ENCODE measurements at regions not wholly inside any gene's neighbourhood (a gene's known extent, or its start where the extent isn't known, plus 50 kb on each side); places are given as distances from the start of the nearest gene placed in this dataset.

- no peak for DNase-seq (ENCODE audit: low read depth in 4 of 4, low spot score in 1 of 4)
Measured at GRCh38 chr6:37556881-37557644, 57.4 kb upstream of the CCDC167 start.

- DNase-seq (ENCODE audit: low read depth in 4 of 4, low spot score in 1 of 4): no peak
Measured at GRCh38 chr6:37555040-37555781, 55.5 kb upstream of the CCDC167 start.

GRCh38 chr6:37554480-37554819, 54.8 kb upstream of the CCDC167 start:
- DNase-seq (ENCODE audit: low read depth in 4 of 4, low spot score in 1 of 4): no peak

- DNase-seq (ENCODE audit: low read depth in 4 of 4, low spot score in 1 of 4): no peak
Measured at GRCh38 chr6:37552267-37552666, 52.6 kb upstream of the CCDC167 start.

GRCh38 chr6:37551867-37552266, 52.2 kb upstream of the CCDC167 start:
- DNase-seq (ENCODE audit: low read depth in 4 of 4, low spot score in 1 of 4): no peak

GRCh38 chr6:37551446-37551845, 51.8 kb upstream of the CCDC167 start:
- no peak for DNase-seq (ENCODE audit: low read depth in 4 of 4, low spot score in 1 of 4)

GRCh38 chr6:37551002-37551401, 51.3 kb upstream of the CCDC167 start:
- DNase-seq (ENCODE audit: low read depth in 4 of 4, low spot score in 1 of 4): no peak

- no peak for DNase-seq (ENCODE audit: low read depth in 4 of 4, low spot score in 1 of 4)
Measured at GRCh38 chr6:37550191-37550831, 50.6 kb upstream of the CCDC167 start.

- no peak for DNase-seq (ENCODE audit: low read depth in 4 of 4, low spot score in 1 of 4)
Measured at GRCh38 chr6:37549558-37549957, 49.9 kb upstream of the CCDC167 start.

Data from stimulated activated CD4-positive, alpha-beta T cell treated with anti-CD3 and anti-CD28 coated beads, Interleukin-1b, Interleukin-23, amount 100 ng/mL, for 24 hours (primary cell).